HG03575 (cell line): ENCODE measurements at regions not wholly inside any gene's neighbourhood (a gene's known extent, or its start where the extent isn't known, plus 50 kb on each side); places are given as distances from the start of the nearest gene placed in this dataset.

Source experiments
- ATAC-seq: cut with Tn5 transposase; IDR thresholded peaks from one replicate; pipeline ENCODE4 v1.9.1; 2021; ENCODE audit not compliant: unreplicated experiment, insufficient number of reproducible peaks, low FRiP score; ENCODE audit errors: extremely low read depth

GRCh38 chr20:11083841-11084240 is 410.0 kb upstream of the JAG1 start:
- no peak for ATAC-seq

DNA sequence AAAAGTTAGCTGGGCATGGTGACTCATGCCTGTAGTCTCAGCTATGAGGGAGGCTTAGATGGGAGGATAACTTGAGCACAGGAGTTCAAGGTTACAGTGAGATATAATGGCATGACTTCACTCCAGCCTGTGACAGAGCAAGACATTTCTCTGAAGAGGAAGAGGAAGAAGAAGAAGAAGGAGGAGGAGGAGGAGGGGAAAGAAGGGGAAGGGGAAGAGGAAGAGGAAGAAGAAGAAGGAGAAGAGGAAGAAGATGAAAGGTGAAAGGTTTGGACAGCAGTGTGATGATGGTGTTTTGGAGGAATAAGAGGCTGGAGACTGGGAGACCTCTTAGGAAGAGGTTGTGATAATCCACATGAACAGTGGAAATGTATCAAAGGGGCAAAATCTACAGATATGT is 410.7 kb upstream of the JAG1 start:
- ATAC-seq: no peak

GRCh38 chr20:11086970-11087369 is 413.2 kb upstream of the JAG1 start:
- ATAC-seq: no peak

GRCh38 chr20:11090751-11091150 is 417.0 kb upstream of the JAG1 start:
- no peak for ATAC-seq

DNA sequence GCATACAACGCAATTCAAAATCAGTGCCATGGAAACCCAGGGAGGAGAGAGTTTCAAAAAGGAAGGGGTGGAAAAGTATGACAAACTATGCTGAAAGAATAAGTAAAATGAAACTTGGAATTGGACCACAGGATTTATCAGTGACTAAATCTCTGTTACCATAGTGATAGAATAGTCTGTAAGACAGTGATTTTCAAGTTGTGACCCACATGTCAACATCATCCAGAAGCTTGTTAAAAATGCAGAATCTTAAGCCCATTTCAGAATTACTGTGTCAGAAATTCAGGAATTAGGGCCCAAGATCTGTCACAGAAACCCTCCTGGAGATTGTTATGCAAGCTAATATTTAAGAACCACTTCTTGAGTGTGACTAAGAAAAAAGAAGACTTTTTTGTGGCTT is 417.7 kb upstream of the JAG1 start:
- no peak for ATAC-seq

- ATAC-seq: no peak
These were observed 418.4 kb upstream of the JAG1 start for GRCh38 chr20:11092151-11092550.

DNA sequence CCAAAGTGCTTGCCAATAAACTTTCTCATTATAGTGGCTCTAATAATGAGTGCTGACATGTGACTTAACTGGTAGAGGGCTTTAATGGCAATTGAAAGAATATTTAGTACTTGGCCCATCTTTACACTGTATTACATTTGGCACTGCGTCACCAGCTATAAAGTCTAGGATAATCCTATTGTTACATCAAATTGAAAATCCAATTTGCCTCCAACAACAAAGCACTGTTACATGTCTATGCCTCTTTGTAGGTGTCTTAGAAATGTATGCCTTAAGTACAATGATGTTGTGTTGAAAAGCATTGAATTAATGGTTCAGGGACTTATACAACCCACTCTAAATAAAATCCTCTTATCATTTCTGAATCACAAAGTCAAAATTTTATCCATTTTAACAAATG is 420.4 kb upstream of the JAG1 start:
- no peak for ATAC-seq

- no peak for ATAC-seq
These were observed 420.9 kb upstream of the JAG1 start for GRCh38 chr20:11094711-11095110.

DNA sequence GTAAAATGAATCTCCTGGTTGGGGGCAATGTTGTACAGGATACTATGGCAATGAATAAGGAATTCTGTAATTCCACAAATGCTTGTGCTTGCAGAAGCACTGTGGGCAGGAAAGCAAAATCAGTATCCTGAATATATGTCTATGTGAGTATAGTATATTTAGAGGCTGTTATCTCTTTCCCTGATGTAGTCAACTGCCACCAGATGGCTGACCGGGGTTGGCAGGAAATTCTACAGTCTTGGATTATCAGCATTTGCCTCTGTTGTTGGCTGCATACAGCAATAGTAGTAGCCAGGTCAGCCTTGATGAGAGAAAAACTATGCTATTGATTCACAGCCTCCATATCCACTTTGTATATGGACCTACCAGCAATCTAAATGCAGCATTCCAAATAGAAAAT is 425.1 kb upstream of the JAG1 start:
- ATAC-seq: no peak

- ATAC-seq: no peak
These were observed 427.4 kb upstream of the JAG1 start for GRCh38 chr20:11101243-11101642.

GRCh38 chr20:11101696-11102095 is 427.9 kb upstream of the JAG1 start:
- ATAC-seq: no peak

GRCh38 chr20:11103866-11104265 is 430.1 kb upstream of the JAG1 start:
- no peak for ATAC-seq

DNA sequence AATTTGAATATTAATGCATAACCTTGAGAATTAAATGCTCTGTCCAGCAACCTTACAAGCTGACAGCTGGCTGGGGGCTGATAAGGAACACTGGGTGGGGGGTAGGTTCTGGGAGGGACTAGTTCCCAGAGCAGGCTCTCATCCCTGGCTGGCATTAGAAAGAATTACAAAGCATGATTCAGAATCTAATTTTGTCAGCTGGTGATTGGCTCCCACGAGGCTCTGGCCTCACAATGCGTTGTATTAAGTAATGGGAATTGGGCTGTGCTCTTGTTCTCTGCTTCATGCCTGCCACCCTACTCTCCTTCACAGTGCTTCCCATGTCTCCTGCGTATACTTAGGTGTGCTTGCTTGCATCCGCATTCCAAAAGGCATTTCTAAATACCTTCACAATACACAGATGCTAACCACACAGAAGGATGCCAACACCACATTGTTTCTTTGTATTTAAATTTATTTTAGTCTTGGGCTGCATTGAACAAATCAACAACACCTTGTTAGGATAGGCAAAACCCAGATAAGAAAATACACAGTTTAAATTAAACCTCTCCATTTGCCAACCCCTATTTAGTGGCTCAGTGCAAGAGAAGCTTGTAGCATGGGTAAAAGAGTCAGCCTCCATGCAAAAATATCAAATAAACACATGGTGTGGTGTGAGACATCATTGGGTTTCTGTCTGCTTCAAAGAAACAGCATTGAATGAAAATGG is 434.5 kb upstream of the JAG1 start:
- no peak for ATAC-seq

DNA sequence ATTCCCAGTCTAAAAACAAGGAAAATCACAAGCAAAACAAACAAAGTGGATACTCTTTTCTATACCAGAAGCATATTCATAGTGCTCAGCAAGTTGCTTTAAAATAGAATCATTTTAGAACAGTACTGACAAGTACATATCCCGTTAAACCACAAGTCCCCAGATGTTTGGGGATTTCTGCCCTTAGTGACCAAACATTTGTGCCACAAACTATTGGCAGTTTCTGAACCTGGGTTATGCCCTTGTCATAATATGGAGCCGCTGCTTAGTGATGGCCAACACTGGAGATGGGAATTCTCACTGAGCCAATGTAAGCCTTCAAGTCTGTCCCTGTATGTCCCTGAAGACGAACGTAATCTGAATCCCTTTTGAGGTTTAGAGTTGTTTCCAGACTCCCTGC is 436.7 kb upstream of the JAG1 start:
- no peak for ATAC-seq

- no peak for ATAC-seq
These were observed 437.4 kb upstream of the JAG1 start for GRCh38 chr20:11111191-11111590.

GRCh38 chr20:11112832-11113231 is 439.0 kb upstream of the JAG1 start:
- no peak for ATAC-seq

GRCh38 chr20:11114382-11114781 is 440.6 kb upstream of the JAG1 start:
- ATAC-seq: no peak

DNA sequence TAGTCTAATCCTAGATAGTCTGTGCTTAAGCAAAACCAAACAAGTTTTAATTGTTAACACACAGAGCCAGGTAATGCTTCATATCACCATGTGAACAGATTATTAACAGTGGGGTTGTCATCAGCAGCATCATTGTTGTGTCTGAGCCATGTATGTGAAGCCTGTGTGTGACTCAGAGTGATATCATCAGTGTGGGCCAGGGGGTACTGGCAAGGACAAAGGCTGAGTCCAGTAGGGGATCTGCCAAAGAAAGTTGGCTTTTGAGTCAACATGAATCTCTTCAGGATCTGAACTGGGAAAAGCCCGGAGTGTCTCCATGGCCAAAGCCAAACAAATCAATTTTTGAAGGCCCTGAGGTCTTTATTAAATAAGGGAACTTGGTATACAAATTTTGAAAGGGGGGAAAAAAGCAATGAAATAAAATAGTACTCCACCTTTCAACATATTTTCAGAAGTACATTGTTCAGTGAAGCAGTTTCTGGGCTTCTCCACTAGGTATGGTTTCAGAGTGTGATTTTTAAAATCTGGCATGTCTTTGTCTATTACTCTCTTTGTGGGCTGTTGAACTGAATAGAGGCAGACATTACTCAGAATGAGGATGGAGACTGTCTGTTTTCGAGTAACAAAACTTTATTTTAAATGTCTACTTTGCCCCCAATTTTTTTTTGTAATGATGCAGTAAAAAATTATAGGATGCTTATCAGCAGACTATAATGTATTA is 444.2 kb upstream of the JAG1 start:
- no peak for ATAC-seq

DNA sequence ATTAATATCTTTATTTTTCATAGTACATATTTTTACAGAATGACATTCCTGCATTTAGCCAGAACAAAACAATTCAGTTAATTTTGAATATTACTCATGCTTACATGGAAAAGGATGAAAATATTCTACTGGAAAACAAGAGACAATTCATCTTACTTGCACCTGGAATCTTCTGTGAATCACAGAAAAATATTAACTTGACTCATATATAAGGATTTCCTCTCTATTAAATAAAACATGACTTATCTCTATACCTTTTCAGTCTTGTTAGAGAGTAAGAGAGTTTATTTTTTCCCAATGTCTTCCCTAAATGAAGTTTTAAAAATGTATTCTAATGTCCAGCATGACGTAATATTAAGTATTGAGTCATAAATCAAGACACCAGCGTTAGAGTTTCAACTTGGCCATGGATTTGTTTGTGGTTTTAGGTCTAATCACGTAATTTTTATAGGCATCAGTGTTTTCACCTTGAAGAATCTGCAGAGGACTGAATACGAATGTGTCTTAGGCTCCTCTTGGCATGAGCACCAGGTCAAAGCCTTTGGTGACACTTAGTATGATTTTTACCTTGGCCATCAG is 445.1 kb upstream of the JAG1 start:
- no peak for ATAC-seq

- no peak for ATAC-seq
These were observed 445.8 kb upstream of the JAG1 start for GRCh38 chr20:11119573-11119972.
